C4-2B (cell line): ENCODE measurements at regions not wholly inside any gene's neighbourhood (a gene's known extent, or its start where the extent isn't known, plus 50 kb on each side); places are given as distances from the start of the nearest gene placed in this dataset.

Experiments used
- ZFX ChIP-seq: fragments of 450-650 bp; IDR thresholded peaks from 2 replicates; pipeline ENCODE4 v1.6.1; 2017
- TF ChIP-seq, protein P1 (sequence below): fragments of 450-650 bp; conservative IDR thresholded peaks from 2 replicates; pipeline ENCODE4 v1.5.1; 2017; ENCODE audit warnings: mild to moderate bottlenecking

DNA sequence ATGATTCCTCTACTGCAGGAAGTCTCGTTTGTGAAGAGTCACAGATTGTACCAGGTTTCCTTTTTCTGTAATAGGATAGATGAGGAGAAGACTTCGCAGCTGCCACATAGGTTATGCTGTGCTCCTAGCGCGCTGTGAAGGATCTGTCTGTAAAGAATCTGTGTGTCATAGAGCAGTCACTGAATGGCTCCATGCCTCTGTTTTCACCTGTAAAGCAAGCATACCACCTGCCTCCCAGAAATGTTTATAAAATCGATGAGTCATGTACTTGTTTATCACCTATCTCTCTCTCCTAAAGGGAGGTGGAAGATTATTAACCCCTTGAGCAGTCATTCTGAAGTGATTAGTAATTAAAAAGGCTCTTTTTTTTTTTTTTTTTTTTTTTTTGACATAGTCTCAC lies 86.6 kb downstream of the TFAP2B start:
- TF ChIP-seq, protein P1, sequence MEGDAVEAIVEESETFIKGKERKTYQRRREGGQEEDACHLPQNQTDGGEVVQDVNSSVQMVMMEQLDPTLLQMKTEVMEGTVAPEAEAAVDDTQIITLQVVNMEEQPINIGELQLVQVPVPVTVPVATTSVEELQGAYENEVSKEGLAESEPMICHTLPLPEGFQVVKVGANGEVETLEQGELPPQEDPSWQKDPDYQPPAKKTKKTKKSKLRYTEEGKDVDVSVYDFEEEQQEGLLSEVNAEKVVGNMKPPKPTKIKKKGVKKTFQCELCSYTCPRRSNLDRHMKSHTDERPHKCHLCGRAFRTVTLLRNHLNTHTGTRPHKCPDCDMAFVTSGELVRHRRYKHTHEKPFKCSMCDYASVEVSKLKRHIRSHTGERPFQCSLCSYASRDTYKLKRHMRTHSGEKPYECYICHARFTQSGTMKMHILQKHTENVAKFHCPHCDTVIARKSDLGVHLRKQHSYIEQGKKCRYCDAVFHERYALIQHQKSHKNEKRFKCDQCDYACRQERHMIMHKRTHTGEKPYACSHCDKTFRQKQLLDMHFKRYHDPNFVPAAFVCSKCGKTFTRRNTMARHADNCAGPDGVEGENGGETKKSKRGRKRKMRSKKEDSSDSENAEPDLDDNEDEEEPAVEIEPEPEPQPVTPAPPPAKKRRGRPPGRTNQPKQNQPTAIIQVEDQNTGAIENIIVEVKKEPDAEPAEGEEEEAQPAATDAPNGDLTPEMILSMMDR, result no peak
- no peak for TF ChIP-seq ZFX
